NB4 (cell line): ENCODE measurements at regions not wholly inside any gene's neighbourhood (a gene's known extent, or its start where the extent isn't known, plus 50 kb on each side); places are given as distances from the start of the nearest gene placed in this dataset.

ENCODE experiments used
- DNase-seq: peaks from one replicate; pipeline ENCODE4 v3.0.0; 2010; ENCODE audit warnings: low read depth
- H3K4me3 ChIP-seq: one replicate; pipeline ENCODE4 v1.5.1; 2011; ENCODE audit warnings: mild to moderate bottlenecking, low read depth, low read length, moderate library complexity
- MAX ChIP-seq: IDR thresholded peaks from 2 replicates; pipeline ENCODE4 v1.6.1; 2011; ENCODE audit warnings: low read depth, low read length
- MYC ChIP-seq: IDR thresholded peaks from 2 replicates; pipeline ENCODE4 v1.6.1; 2011; ENCODE audit warnings: low read depth, low read length
- POLR2A ChIP-seq: IDR thresholded peaks from 2 replicates; pipeline ENCODE4 v1.6.1; 2011; ENCODE audit warnings: mild to moderate bottlenecking; ENCODE audit not compliant: insufficient read length; ENCODE audit errors: extremely low read depth
- TF ChIP-seq, protein P1 (sequence below): IDR thresholded peaks from one replicate; pipeline ENCODE4 v1.5.1; 2012; ENCODE audit warnings: low read depth, low read length

DNA sequence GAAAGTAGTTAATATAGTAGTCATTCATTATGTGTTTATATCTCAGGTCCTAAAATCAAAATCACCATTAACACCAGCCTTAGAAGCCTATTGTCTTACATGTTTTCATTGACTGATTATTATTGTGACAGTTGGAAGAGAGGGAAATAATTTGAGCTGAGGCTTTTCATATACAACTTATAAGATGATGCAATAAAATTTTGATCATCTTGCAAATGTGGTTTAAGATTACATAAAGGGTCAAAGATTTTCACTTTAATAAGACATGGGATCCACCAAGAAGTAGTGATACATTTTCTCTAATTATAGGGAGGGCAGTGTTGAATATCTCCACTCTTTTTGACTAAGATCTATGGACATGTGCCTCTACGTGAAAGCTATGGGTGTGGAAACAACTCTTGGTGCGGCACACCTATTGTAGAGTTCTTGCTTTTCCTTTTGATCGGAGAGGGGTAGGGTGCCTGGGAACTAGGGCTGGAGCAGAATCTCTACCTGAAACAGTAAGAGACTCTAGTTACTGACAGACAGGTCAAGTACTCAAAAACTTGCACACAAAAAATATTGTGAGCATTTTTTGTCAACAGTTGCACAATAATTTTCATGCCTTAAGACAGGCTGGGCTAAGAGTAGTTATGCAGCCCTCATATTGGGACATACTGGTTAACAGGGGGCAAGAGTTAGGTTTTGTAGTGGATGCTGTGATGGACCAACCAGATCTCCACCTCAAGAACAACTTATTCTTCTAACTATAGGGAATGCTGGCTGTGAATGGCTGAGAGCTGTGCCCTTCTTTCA, 139.3 kb upstream of the FST start:
- no peak for TF ChIP-seq MAX
- TF ChIP-seq, protein P1, sequence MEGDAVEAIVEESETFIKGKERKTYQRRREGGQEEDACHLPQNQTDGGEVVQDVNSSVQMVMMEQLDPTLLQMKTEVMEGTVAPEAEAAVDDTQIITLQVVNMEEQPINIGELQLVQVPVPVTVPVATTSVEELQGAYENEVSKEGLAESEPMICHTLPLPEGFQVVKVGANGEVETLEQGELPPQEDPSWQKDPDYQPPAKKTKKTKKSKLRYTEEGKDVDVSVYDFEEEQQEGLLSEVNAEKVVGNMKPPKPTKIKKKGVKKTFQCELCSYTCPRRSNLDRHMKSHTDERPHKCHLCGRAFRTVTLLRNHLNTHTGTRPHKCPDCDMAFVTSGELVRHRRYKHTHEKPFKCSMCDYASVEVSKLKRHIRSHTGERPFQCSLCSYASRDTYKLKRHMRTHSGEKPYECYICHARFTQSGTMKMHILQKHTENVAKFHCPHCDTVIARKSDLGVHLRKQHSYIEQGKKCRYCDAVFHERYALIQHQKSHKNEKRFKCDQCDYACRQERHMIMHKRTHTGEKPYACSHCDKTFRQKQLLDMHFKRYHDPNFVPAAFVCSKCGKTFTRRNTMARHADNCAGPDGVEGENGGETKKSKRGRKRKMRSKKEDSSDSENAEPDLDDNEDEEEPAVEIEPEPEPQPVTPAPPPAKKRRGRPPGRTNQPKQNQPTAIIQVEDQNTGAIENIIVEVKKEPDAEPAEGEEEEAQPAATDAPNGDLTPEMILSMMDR, result no peak
- H3K4me3 ChIP-seq, result no peak overlapping the region
- DNase-seq, result no peak

DNA sequence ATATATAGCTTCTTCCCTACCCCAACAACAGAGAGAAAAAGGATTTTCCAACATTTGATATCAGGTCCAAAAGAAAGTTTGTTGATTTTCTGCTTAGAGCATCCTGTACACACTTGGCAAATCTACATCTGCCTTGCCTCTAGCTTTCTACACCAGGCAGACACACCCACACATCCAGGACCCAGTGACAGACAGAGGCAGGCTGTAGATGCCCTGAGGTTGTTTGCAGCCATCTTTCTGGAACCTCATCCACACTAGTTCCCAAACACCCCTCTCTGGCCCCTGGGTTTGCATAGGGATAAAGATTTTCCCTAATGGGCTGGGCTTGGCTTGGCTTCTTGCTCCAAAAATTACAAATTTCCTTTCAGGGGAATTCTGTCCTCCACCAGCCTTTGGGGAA, 138.2 kb upstream of the FST start:
- no peak overlapping the region for H3K4me3 ChIP-seq
- no peak for DNase-seq
- TF ChIP-seq MYC (no peak), POLR2A (no peak), MAX (no peak)
- TF ChIP-seq, protein P1, result no peak

DNA sequence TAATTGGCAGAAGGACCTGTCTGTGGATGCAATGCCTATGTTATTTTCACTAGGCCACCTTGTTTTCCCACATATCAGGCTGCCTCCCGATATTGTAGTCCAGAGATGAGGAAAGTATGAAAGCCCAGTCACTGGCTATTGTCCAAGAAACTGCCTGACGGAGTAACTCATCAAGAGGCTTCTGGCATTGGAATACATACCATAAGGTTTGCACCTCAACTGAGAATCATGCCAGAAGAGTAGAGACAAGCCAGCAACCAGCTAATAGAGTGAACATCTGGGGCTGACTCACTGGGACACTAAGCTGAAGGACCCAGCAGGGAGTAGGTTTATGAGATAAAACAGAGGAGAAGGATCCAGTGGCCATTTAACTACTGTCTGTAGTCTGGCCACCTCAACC, 137.2 kb upstream of the FST start:
- no peak for DNase-seq
- no peak overlapping the region for H3K4me3 ChIP-seq
- TF ChIP-seq MYC (no peak), MAX (no peak), POLR2A (no peak)
- TF ChIP-seq, protein P1, result no peak

DNA sequence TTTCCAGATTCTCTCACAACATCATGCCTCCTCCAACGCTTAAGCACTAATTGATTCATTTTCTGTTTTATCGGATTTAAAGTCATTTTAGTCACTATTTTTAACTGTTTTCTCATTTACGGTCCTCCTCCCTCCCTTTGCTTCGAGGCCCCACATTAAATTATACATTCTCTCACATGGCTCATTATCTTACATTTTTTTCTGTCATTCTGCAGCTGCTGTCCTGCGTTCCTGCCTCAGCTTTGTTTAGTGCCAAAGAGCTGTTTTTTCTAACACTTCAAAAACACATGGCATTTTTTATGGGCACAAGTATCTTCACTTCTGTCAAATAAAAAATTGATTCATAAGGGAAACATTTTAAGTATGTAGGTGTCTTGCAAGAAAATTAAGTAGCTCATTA, 130.1 kb upstream of the FST start:
- TF ChIP-seq POLR2A (no peak), MAX (no peak), MYC (no peak)
- TF ChIP-seq, protein P1, result no peak
- no peak for DNase-seq
- H3K4me3 ChIP-seq, result no peak overlapping the region

DNA sequence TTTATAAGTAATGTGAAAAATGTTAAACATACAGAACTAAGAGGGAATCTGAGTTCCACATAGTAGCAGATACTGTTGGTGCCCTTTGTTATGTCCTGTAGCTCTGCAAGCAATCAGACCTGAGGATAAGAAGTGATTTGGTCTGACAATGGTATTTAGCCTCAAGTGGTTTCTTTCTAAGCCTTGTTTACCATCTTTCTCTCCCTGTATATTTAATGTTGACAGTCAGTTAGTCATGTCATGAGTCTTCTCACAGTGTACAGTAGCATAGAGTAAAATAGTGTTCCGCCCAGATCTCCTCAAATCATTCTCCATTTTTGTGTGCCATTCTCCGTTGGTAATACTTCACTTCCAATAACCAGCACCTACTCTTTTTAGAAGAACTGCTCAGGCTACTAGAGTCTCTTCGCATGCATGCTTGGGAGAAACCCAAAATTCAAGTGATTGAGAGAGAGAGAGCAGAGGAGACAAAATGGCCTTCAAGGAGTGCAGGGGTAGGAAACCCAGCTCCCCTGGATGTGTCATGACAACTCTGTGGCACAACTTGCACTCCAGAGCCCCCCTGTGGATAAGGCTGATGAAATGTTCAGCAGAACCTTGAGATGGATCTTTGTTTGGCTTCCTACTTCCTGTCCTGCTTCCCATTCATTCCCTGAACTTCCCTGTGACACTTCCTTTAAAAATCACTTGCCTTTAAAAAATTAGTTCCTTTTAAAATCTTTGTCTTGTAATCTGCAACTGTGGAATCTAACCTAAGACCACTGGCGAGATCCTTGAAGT, 129.2 kb upstream of the FST start:
- no peak for TF ChIP-seq POLR2A
- TF ChIP-seq, protein P1, result no peak
- no peak for TF ChIP-seq MAX
- TF ChIP-seq MYC, result no peak
- H3K4me3 ChIP-seq, result no peak overlapping the region
- no peak for DNase-seq
